ENCODE measurements at regions not wholly inside any gene's neighbourhood (a gene's known extent, or its start where the extent isn't known, plus 50 kb on each side); places are given as distances from the start of the nearest gene placed in this dataset.

DNA sequence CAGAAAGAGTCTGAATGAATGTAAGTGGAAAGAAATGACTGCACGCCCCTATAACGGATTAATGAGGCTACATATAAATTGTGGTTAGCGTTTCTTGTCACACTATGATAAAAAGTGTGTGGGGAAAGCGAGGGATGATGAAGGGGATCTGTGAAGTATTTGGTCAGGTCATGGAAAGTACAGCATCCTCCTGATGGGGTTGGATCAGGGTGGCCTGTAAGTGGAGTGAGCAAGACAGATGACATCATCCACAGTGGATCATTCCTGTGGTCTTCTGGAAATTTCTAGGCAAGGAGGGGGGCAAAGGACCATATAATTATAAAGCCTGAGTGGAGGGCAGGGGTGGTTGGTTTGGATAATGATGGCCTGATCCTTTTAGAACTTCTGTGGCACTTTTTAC, 606.0 kb downstream of the INHBA start:
- no peak for TF ChIP-seq EZH2phosphoT487 (IDR thresholded peaks at IDR 0.05; ENCODE audit: borderline replicate concordance)
- TF ChIP-seq, protein P1, sequence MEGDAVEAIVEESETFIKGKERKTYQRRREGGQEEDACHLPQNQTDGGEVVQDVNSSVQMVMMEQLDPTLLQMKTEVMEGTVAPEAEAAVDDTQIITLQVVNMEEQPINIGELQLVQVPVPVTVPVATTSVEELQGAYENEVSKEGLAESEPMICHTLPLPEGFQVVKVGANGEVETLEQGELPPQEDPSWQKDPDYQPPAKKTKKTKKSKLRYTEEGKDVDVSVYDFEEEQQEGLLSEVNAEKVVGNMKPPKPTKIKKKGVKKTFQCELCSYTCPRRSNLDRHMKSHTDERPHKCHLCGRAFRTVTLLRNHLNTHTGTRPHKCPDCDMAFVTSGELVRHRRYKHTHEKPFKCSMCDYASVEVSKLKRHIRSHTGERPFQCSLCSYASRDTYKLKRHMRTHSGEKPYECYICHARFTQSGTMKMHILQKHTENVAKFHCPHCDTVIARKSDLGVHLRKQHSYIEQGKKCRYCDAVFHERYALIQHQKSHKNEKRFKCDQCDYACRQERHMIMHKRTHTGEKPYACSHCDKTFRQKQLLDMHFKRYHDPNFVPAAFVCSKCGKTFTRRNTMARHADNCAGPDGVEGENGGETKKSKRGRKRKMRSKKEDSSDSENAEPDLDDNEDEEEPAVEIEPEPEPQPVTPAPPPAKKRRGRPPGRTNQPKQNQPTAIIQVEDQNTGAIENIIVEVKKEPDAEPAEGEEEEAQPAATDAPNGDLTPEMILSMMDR (conservative IDR thresholded peaks at IDR 0.05; ENCODE audit: low read length): no peak
